ENCODE measurements at regions not wholly inside any gene's neighbourhood (a gene's known extent, or its start where the extent isn't known, plus 50 kb on each side); places are given as distances from the start of the nearest gene placed in this dataset.
"Not testable (repeated sequence)": the region's sequence is repeated elsewhere in the genome, so short reads cannot be mapped to it uniquely, and the experiment has no call there.

DNA sequence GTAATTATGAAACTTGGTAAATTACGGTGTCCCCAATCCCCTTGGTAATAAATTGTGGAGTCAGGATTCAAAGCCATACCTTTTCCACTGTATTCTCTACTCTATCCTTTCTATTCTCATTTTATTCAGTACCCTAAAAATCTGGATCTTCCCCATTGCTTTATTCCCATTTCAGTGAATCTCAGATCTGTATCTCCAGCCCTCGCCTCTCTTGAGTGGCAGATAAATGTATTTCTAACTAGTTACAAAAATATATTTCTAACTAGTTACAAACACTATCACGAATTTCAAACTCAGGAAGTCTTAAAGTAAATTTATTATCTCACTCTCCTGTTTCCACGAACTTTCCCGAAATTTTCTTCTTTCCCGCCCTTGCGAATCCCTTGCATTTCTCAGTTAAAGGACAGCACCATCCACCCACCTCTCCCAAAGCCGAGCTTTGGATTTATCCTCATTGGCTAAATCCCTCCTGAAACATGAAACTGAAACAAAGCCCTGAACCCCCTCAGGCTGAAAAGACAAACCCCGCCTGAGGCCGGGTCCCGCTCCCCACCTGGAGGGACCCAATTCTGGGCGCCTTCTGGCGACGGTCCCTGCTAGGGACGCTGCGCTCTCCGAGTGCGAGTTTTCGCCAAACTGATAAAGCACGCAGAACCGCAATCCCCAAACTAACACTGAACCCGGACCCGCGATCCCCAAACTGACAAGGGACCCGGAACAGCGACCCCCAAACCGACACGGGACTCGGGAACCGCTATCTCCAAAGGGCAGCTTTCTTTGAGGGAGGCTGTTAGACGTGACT lies 164.3 kb upstream of the PABPC3 start:
- DNase-seq = no peak

- DNase-seq = not testable (repeated sequence)
Observed at GRCh38 chr13:24933106-24934023, 162.6 kb upstream of the PABPC3 start.

DNA sequence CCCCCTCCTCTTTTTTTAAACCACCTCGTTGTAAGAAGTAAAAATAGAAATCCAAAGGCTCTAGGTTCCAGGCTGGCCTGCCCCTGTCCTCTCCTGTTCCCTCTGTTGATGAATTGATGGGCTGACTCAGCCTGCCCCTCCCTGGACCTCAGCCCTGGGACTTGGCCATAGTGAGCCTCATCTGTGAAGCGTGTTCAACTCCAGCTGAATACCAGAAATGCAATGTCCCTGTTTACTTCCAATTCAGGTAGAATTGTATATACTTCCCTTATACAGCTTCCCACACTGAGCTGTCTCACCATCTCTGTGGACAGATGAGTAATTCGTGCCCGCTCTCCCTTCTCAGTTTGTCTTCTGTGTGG lies 161.9 kb upstream of the PABPC3 start:
- DNase-seq = not testable (repeated sequence)

DNA sequence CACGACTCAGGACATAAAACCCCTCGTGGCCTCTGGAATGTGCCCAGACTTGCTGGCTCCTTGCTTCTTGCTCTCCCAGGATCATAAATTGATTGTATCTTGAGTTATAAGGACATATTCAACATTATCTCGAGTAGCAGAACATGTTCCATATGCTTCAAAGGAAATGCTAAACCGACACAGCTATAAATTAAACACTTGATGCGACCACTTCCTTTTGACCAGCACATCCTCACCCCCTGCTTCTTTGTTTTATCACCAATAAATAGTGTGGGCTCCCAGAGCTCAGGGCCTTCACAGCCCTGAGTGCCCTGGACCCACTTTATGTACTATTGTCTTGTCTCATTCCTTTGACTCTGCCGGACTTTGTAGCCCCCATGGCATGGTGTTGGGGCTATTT lies 157.0 kb upstream of the PABPC3 start:
- no peak for DNase-seq

DNA sequence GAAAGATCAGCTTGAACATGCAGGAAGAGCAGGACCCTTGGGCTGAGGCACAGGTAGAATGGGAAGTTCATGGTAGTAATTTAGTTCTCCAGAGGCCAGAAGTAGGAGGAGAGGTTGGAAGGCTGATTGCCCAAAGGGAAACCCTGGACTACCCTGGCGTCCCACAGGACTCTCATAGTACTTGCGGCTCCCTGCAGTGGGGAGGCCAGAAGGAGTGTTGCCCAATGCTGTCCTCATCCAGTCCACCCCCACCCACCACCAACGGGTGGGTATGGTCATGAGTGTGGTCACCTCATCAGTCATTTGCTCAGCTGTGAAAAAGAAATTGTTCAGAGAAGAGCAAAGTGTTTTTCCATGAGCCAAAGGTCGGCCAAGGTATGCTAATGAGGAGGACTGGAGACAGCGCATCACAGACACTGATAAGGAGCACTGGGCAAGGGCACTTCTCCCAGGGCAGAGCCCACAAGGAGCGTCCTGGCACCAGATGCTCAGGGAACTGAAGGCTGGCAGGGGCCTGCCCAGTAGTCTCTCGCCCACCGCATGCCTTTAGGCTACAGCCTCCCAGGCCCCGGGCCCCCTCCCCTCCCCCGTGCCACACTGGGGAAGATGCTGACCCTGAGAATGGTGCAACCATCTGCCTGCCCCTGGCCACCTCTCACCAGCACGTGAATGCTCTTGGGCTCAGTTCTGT lies 154.8 kb upstream of the PABPC3 start:
- not testable (repeated sequence) for DNase-seq

- DNase-seq = no peak
Observed at GRCh38 chr13:24943136-24943535, 152.8 kb upstream of the PABPC3 start.

GRCh38 chr13:24944073-24944472 lies 151.9 kb upstream of the PABPC3 start:
- DNase-seq = not testable (repeated sequence)

GRCh38 chr13:24948977-24949376 lies 147.0 kb upstream of the PABPC3 start:
- not testable (repeated sequence) for DNase-seq

DNA sequence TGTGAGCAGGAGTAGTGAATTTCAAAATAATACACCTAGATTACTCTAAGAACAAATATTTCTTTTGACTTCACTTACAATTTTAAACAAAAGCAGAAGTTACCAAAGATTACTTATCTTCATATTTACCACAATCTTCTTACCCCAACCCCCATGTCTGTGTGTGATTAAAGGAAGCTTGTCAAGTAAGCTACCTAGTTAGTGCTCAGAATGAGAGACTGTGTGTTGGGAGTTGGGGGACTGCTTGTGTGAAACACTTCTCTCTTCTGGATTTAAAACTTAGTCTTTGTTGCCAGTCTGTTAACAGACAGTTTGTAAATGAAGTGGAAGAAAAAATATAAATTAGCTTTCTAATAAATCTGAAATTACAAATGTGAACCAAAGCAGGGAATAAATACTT lies 145.3 kb upstream of the PABPC3 start:
- DNase-seq = not testable (repeated sequence)

DNA sequence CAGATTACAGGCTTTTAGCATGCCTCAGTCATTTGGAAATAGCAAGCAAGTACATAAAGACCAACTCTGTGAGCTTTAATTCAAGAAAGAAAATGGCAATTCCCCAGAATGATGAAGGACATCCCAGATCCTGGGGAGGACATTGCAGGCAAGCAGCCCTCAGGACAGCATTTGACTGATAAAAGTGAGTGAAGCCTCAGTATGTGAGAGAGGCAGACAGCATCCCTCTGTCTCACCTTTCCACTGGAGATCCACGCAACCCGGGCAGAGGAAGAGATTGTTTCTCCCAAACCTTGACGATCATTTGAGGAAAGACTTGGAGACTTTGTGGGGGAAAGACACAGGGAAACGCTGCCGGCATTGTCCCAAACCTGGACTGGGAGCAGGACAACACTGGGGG lies 128.0 kb upstream of the PABPC3 start:
- DNase-seq = not testable (repeated sequence)

DNA sequence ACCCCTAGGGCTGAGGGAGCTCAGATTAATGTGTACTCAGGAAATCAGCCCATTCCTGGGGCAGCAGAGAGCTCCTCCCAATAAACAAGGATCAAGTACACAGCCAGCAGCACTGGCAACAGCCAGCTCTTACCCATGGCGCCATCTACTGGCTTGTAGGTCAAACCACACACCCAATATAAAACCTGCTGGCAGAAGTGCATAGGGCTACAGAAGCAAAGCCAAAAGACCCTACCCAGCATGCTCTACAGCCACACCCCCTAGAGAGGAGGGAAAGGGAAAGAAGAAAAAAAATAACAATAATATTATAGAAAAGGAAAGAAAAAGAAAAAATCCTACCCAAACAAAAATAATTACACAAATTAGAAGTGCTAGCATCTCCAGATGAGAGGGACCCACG lies 127.5 kb upstream of the PABPC3 start:
- DNase-seq = not testable (repeated sequence)

GRCh38 chr13:24973102-24973501 lies 122.8 kb upstream of the PABPC3 start:
- DNase-seq = not testable (repeated sequence)

- DNase-seq = not testable (repeated sequence)
Observed at GRCh38 chr13:24981181-24981803, 114.6 kb upstream of the PABPC3 start.

DNA sequence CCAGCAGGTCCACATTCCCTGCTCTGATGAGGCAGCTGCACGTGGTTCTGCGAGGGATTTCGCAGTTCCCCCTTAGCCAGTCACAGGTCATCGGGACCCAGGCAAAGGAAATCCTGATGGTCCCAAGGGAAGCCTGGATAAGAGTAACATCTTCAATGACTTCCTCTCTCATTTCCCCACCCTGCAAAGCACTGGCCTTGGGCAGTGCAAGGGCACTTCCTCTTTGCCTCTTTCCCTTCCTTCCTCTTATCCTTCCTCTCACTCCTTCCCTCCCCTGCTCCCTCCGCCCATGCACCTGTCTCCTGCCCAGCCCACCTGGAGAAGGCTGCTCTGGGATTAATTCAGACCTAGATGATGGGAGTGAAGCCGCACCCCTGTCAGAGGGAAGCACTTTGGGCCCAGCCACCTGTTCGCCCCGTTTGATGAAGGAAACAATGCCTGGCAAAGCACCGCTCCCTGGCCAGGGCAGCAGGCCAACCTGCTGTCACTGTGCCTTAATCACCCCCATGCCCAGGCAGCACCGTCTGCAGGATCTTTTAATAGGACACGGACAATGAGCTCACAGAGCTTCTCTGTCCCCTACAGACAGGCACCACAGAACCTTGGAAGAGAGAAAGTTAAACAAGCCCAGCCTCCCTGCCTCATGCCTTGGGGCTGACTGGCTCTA lies 113.5 kb upstream of the PABPC3 start:
- DNase-seq = no peak

GRCh38 chr13:24983094-24983493 lies 112.8 kb upstream of the PABPC3 start:
- no peak for DNase-seq

- DNase-seq = no peak
Observed at GRCh38 chr13:24984134-24984533, 111.8 kb upstream of the PABPC3 start.

DNA sequence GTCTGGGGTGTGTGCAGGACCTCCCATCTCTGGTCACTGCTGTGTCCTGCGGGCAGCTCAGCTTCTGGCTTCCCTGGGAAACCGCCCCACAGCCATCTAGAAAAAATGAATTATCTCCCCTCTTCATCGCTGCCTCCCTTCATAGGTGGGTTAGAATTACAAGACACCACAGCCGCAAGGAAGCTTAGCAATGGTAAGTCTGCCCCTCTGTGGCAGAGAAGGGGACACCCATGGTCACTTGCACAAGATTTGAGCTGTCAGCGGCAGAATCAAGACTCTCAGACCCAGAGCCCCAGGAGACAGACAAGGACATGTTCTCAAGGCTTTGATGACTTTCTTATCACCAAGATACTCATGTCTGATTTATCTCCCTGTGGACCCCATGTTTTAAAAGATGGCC lies 110.8 kb upstream of the PABPC3 start:
- no peak for DNase-seq

GRCh38 chr13:24985896-24986295 lies 110.0 kb upstream of the PABPC3 start:
- no peak for DNase-seq

DNA sequence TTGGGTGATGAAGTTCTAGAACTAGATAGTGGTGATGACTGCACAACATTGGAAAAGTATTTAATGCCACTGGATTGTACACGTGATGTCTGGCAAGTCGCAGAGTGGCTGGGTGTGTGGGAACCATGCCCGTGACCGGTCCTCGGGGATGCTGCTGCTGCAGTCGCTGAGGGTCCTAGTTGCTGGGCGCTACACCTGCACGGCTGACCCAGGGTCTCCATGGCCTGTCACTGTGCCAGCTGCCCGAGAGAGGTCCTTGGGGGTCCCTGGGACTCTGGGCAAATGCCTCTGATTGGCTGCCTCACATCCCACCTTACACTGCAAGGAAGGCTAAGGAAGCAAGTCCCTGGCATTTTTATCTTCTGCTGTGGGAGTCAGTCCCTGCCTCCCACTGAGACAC lies 109.1 kb upstream of the PABPC3 start:
- DNase-seq = no peak

GRCh38 chr13:24989959-24990358 lies 106.0 kb upstream of the PABPC3 start:
- DNase-seq = not testable (repeated sequence)

- not testable (repeated sequence) for DNase-seq
Observed at GRCh38 chr13:24992946-24993345, 103.0 kb upstream of the PABPC3 start.

DNA sequence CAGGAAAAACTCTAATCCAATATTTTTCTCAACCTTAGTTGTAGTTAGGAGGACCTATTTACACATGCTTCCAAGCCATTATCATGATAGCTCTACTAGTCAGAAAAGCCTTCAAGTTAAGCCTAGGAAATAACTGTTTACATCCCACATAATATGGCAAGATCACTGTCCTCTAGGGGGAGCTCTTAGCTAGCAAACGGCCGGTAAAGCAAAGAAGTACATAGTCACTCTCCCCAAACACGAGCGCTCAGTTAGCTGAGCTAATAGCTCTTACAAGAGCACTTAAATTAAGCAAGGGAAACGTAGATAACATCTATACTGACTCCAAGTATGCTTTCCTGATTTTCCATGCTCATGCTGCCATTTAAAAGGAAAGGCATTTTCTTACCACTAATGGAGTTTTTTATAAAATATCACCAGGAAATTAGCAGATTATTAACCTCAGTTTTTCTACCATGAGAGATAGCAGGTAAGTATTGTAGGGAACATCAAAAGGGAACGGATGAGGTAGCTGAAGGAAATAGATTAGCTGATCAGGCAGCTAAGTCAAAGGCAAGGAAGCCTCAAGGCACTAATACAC lies 100.6 kb upstream of the PABPC3 start:
- DNase-seq = peak; percentile 79
